ENCODE measurements at regions not wholly inside any gene's neighbourhood (a gene's known extent, or its start where the extent isn't known, plus 50 kb on each side); places are given as distances from the start of the nearest gene placed in this dataset.
"Not testable (repeated sequence)": the region's sequence is repeated elsewhere in the genome, so short reads cannot be mapped to it uniquely, and the experiment has no call there.

GRCh38 chr1:146307632-146308031 lies 78.8 kb upstream of the NOTCH2NLA start:
- no CpG with 5 or more reads among the region's 5 CpGs for WGBS, 2 donors
- not testable (repeated sequence) for H3K36me3 ChIP-seq (ENCODE audit: control insufficient read depth in 2 of 2, insufficient read depth in 2 of 2, low read length in 1 of 2); H3K27me3 ChIP-seq (ENCODE audit: control insufficient read depth in 1 of 2, insufficient read depth in 2 of 2, low read length in 2 of 2); H3K4me3 ChIP-seq (ENCODE audit: low read depth in 1 of 2, low read length in 2 of 2); H3K4me1 ChIP-seq (ENCODE audit: control insufficient read depth in 2 of 2, insufficient read depth in 2 of 2, low read length in 1 of 2); H3K9me3 ChIP-seq (ENCODE audit: control insufficient read depth in 2 of 2, insufficient read depth in 1 of 2, low read depth in 1 of 2, low read length in 1 of 2); H3K27ac ChIP-seq (ENCODE audit: low read depth in 2 of 2, low read length in 1 of 2)

GRCh38 chr1:146306651-146307050 lies 77.8 kb upstream of the NOTCH2NLA start:
- not testable (repeated sequence) for H3K9me3 ChIP-seq (ENCODE audit: control insufficient read depth in 2 of 2, insufficient read depth in 1 of 2, low read depth in 1 of 2, low read length in 1 of 2); H3K27me3 ChIP-seq (ENCODE audit: control insufficient read depth in 1 of 2, insufficient read depth in 2 of 2, low read length in 2 of 2); H3K27ac ChIP-seq (ENCODE audit: low read depth in 2 of 2, low read length in 1 of 2); H3K36me3 ChIP-seq (ENCODE audit: control insufficient read depth in 2 of 2, insufficient read depth in 2 of 2, low read length in 1 of 2); H3K4me1 ChIP-seq (ENCODE audit: control insufficient read depth in 2 of 2, insufficient read depth in 2 of 2, low read length in 1 of 2); H3K4me3 ChIP-seq (ENCODE audit: low read depth in 1 of 2, low read length in 2 of 2)

- H3K4me1 ChIP-seq (ENCODE audit: control insufficient read depth in 2 of 2, insufficient read depth in 2 of 2, low read length in 1 of 2); H3K4me3 ChIP-seq (ENCODE audit: low read depth in 1 of 2, low read length in 2 of 2); H3K36me3 ChIP-seq (ENCODE audit: control insufficient read depth in 2 of 2, insufficient read depth in 2 of 2, low read length in 1 of 2); H3K27me3 ChIP-seq (ENCODE audit: control insufficient read depth in 1 of 2, insufficient read depth in 2 of 2, low read length in 2 of 2); H3K27ac ChIP-seq (ENCODE audit: low read depth in 2 of 2, low read length in 1 of 2); H3K9me3 ChIP-seq (ENCODE audit: control insufficient read depth in 2 of 2, insufficient read depth in 1 of 2, low read depth in 1 of 2, low read length in 1 of 2): not testable (repeated sequence)
- WGBS, 2 donors = no CpG with 5 or more reads among the region's 2 CpGs
These were observed 76.6 kb upstream of the NOTCH2NLA start for GRCh38 chr1:146305442-146305841.

- H3K27me3 ChIP-seq (ENCODE audit: control insufficient read depth in 1 of 2, insufficient read depth in 2 of 2, low read length in 2 of 2); H3K4me3 ChIP-seq (ENCODE audit: low read depth in 1 of 2, low read length in 2 of 2); H3K4me1 ChIP-seq (ENCODE audit: control insufficient read depth in 2 of 2, insufficient read depth in 2 of 2, low read length in 1 of 2); H3K9me3 ChIP-seq (ENCODE audit: control insufficient read depth in 2 of 2, insufficient read depth in 1 of 2, low read depth in 1 of 2, low read length in 1 of 2); H3K36me3 ChIP-seq (ENCODE audit: control insufficient read depth in 2 of 2, insufficient read depth in 2 of 2, low read length in 1 of 2); H3K27ac ChIP-seq (ENCODE audit: low read depth in 2 of 2, low read length in 1 of 2): not testable (repeated sequence)
- WGBS, 2 donors = no CpG with 5 or more reads among the region's 5 CpGs
These were observed 69.7 kb upstream of the NOTCH2NLA start for GRCh38 chr1:146298575-146298897.

- not testable (repeated sequence) for H3K27ac ChIP-seq (ENCODE audit: low read depth in 2 of 2, low read length in 1 of 2); H3K36me3 ChIP-seq (ENCODE audit: control insufficient read depth in 2 of 2, insufficient read depth in 2 of 2, low read length in 1 of 2); H3K4me1 ChIP-seq (ENCODE audit: control insufficient read depth in 2 of 2, insufficient read depth in 2 of 2, low read length in 1 of 2); H3K27me3 ChIP-seq (ENCODE audit: control insufficient read depth in 1 of 2, insufficient read depth in 2 of 2, low read length in 2 of 2); H3K9me3 ChIP-seq (ENCODE audit: control insufficient read depth in 2 of 2, insufficient read depth in 1 of 2, low read depth in 1 of 2, low read length in 1 of 2); H3K4me3 ChIP-seq (ENCODE audit: low read depth in 1 of 2, low read length in 2 of 2)
- WGBS, 2 donors = no CpG with 5 or more reads among the region's 68 CpGs
These were observed 69.2 kb upstream of the NOTCH2NLA start for GRCh38 chr1:146297781-146298574.

GRCh38 chr1:146292940-146293936 lies 64.4 kb upstream of the NOTCH2NLA start:
- not testable (repeated sequence) for H3K27ac ChIP-seq (ENCODE audit: low read depth in 2 of 2, low read length in 1 of 2); H3K36me3 ChIP-seq (ENCODE audit: control insufficient read depth in 2 of 2, insufficient read depth in 2 of 2, low read length in 1 of 2); H3K4me1 ChIP-seq (ENCODE audit: control insufficient read depth in 2 of 2, insufficient read depth in 2 of 2, low read length in 1 of 2); H3K9me3 ChIP-seq (ENCODE audit: control insufficient read depth in 2 of 2, insufficient read depth in 1 of 2, low read depth in 1 of 2, low read length in 1 of 2); H3K27me3 ChIP-seq (ENCODE audit: control insufficient read depth in 1 of 2, insufficient read depth in 2 of 2, low read length in 2 of 2); H3K4me3 ChIP-seq (ENCODE audit: low read depth in 1 of 2, low read length in 2 of 2)
- WGBS, 2 donors = no CpG with 5 or more reads among the region's 9 CpGs

GRCh38 chr1:146292424-146292823 lies 63.6 kb upstream of the NOTCH2NLA start:
- not testable (repeated sequence) for H3K27ac ChIP-seq (ENCODE audit: low read depth in 2 of 2, low read length in 1 of 2); H3K36me3 ChIP-seq (ENCODE audit: control insufficient read depth in 2 of 2, insufficient read depth in 2 of 2, low read length in 1 of 2); H3K4me1 ChIP-seq (ENCODE audit: control insufficient read depth in 2 of 2, insufficient read depth in 2 of 2, low read length in 1 of 2); H3K9me3 ChIP-seq (ENCODE audit: control insufficient read depth in 2 of 2, insufficient read depth in 1 of 2, low read depth in 1 of 2, low read length in 1 of 2); H3K27me3 ChIP-seq (ENCODE audit: control insufficient read depth in 1 of 2, insufficient read depth in 2 of 2, low read length in 2 of 2); H3K4me3 ChIP-seq (ENCODE audit: low read depth in 1 of 2, low read length in 2 of 2)
- WGBS, 2 donors = no CpG with 5 or more reads among the region's 4 CpGs

- H3K4me1 ChIP-seq (ENCODE audit: control insufficient read depth in 2 of 2, insufficient read depth in 2 of 2, low read length in 1 of 2); H3K36me3 ChIP-seq (ENCODE audit: control insufficient read depth in 2 of 2, insufficient read depth in 2 of 2, low read length in 1 of 2); H3K4me3 ChIP-seq (ENCODE audit: low read depth in 1 of 2, low read length in 2 of 2); H3K27me3 ChIP-seq (ENCODE audit: control insufficient read depth in 1 of 2, insufficient read depth in 2 of 2, low read length in 2 of 2); H3K27ac ChIP-seq (ENCODE audit: low read depth in 2 of 2, low read length in 1 of 2); H3K9me3 ChIP-seq (ENCODE audit: control insufficient read depth in 2 of 2, insufficient read depth in 1 of 2, low read depth in 1 of 2, low read length in 1 of 2): not testable (repeated sequence)
- WGBS, 2 donors = no CpG with 5 or more reads among the region's 6 CpGs
These were observed 59.1 kb upstream of the NOTCH2NLA start for GRCh38 chr1:146287881-146288280.

GRCh38 chr1:146284760-146285159 lies 55.9 kb upstream of the NOTCH2NLA start:
- no CpG with 5 or more reads among the region's 1 CpG for WGBS, 2 donors
- not testable (repeated sequence) for H3K9me3 ChIP-seq (ENCODE audit: control insufficient read depth in 2 of 2, insufficient read depth in 1 of 2, low read depth in 1 of 2, low read length in 1 of 2); H3K4me3 ChIP-seq (ENCODE audit: low read depth in 1 of 2, low read length in 2 of 2); H3K27me3 ChIP-seq (ENCODE audit: control insufficient read depth in 1 of 2, insufficient read depth in 2 of 2, low read length in 2 of 2); H3K27ac ChIP-seq (ENCODE audit: low read depth in 2 of 2, low read length in 1 of 2); H3K4me1 ChIP-seq (ENCODE audit: control insufficient read depth in 2 of 2, insufficient read depth in 2 of 2, low read length in 1 of 2); H3K36me3 ChIP-seq (ENCODE audit: control insufficient read depth in 2 of 2, insufficient read depth in 2 of 2, low read length in 1 of 2)

- H3K4me1 ChIP-seq (ENCODE audit: control insufficient read depth in 2 of 2, insufficient read depth in 2 of 2, low read length in 1 of 2); H3K27ac ChIP-seq (ENCODE audit: low read depth in 2 of 2, low read length in 1 of 2); H3K36me3 ChIP-seq (ENCODE audit: control insufficient read depth in 2 of 2, insufficient read depth in 2 of 2, low read length in 1 of 2); H3K27me3 ChIP-seq (ENCODE audit: control insufficient read depth in 1 of 2, insufficient read depth in 2 of 2, low read length in 2 of 2); H3K9me3 ChIP-seq (ENCODE audit: control insufficient read depth in 2 of 2, insufficient read depth in 1 of 2, low read depth in 1 of 2, low read length in 1 of 2); H3K4me3 ChIP-seq (ENCODE audit: low read depth in 1 of 2, low read length in 2 of 2): not testable (repeated sequence)
- WGBS, 2 donors = no CpG with 5 or more reads among the region's 3 CpGs
These were observed 54.7 kb upstream of the NOTCH2NLA start for GRCh38 chr1:146283527-146283880.
